Gastroesophageal sphincter (tissue), 3 donors: ENCODE measurements at regions not wholly inside any gene's neighbourhood (a gene's known extent, or its start where the extent isn't known, plus 50 kb on each side); places are given as distances from the start of the nearest gene placed in this dataset.

ENCODE experiments used
- EP300 ChIP-seq: sonication (generic); formaldehyde crosslinking; IDR thresholded peaks from one replicate; pipeline ENCODE4 v1.6.1; 2017; ENCODE audit warnings: antibody characterized with exemption, mild to moderate bottlenecking
- POLR2A ChIP-seq, 2 donors: fragments of 450-650 bp; IDR thresholded peaks; one replicate each; pipeline ENCODE4 v1.6.1; 2017; ENCODE audit warnings: antibody characterized with exemption in 2 of 2, mild to moderate bottlenecking in 2 of 2, moderate library complexity in 1 of 2
- POLR2AphosphoS5 ChIP-seq: sonication (generic); formaldehyde crosslinking; IDR thresholded peaks from one replicate; pipeline ENCODE4 v1.6.1; 2017; ENCODE audit warnings: antibody characterized with exemption
- TF ChIP-seq, protein P1 (sequence below), 4 experiments: fragments of 200-600 bp in 2 of 4; fragments of 450-650 bp in 2 of 4; sonication (generic) in 1 of 4; IDR thresholded peaks; one replicate each; pipeline ENCODE4 v1.5.1; 2017 to 2019; ENCODE audit warnings: antibody characterized with exemption in 4 of 4, mild to moderate bottlenecking in 2 of 4, moderate library complexity in 2 of 4

DNA sequence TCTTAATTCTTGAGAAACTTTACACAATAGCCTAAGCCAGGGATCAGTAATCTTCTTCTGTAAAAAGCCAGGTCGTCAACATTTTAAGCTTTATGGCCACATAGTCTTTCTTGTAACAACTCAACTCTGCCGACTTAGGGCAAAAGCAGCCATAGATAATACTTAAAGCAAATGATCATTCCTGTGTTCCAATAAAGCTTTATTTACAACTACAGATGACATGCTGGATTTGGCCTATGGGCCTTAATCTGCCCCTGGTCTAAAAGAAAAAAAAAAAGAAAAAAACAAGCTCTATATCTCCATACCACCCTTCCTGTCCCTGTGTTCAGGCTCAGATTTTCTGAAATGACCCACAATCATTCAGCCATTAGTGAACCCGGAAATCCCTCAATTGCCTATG lies 220.3 kb downstream of the ENC1 start:
- TF ChIP-seq, protein P1, sequence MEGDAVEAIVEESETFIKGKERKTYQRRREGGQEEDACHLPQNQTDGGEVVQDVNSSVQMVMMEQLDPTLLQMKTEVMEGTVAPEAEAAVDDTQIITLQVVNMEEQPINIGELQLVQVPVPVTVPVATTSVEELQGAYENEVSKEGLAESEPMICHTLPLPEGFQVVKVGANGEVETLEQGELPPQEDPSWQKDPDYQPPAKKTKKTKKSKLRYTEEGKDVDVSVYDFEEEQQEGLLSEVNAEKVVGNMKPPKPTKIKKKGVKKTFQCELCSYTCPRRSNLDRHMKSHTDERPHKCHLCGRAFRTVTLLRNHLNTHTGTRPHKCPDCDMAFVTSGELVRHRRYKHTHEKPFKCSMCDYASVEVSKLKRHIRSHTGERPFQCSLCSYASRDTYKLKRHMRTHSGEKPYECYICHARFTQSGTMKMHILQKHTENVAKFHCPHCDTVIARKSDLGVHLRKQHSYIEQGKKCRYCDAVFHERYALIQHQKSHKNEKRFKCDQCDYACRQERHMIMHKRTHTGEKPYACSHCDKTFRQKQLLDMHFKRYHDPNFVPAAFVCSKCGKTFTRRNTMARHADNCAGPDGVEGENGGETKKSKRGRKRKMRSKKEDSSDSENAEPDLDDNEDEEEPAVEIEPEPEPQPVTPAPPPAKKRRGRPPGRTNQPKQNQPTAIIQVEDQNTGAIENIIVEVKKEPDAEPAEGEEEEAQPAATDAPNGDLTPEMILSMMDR (IDR thresholded peaks at IDR 0.05): no peak
- no peak for TF ChIP-seq POLR2A (IDR thresholded peaks at IDR 0.05)
- no peak for TF ChIP-seq POLR2AphosphoS5
- no peak for TF ChIP-seq EP300
